ENCODE measurements at regions not wholly inside any gene's neighbourhood (a gene's known extent, or its start where the extent isn't known, plus 50 kb on each side); places are given as distances from the start of the nearest gene placed in this dataset.

GRCh38 chr14:96143906-96144305 is 60.7 kb upstream of the BDKRB2 start:
- no peak for DNase-seq

DNA sequence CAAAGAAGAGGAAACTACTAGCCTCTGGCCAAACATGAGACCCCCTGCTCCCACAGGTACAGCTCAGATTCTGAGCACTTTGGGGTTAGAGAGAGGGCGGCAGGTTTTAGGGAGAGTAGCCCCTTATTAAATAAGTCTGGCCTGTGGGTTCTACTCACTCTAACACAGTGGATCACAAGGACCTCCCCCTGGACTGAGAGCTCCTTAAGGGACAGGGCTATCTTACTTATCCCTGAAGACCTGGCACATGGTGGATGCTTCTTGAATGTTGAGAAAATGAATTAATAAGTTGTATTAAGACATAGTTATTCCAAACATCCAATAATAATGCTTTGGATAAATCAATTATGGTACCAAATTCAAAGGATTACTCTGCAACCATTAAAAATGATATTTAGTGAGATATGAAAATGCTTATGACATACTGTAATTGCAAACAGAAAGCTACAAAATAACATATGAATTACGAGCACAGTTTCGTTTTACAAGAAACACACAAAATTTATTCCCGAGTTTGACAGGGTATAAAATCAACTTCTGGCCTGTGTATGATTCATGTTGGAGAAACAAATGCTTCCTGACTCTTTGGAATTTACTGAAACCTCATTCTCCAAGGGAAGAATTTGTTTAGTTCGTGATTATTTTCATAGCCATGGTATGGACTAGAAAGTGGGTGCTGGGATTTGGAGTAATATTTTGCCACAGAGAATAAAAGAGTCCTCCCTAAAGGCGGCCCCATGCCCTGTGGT is 59.3 kb upstream of the BDKRB2 start:
- peak; percentile 50 for DNase-seq

- peak; percentile 53 for DNase-seq
These were observed 58.4 kb upstream of the BDKRB2 start for GRCh38 chr14:96146131-96146771.

GRCh38 chr14:96148631-96149030 is 56.0 kb upstream of the BDKRB2 start:
- DNase-seq = no peak

GRCh38 chr14:96149131-96149530 is 55.5 kb upstream of the BDKRB2 start:
- no peak for DNase-seq

DNA sequence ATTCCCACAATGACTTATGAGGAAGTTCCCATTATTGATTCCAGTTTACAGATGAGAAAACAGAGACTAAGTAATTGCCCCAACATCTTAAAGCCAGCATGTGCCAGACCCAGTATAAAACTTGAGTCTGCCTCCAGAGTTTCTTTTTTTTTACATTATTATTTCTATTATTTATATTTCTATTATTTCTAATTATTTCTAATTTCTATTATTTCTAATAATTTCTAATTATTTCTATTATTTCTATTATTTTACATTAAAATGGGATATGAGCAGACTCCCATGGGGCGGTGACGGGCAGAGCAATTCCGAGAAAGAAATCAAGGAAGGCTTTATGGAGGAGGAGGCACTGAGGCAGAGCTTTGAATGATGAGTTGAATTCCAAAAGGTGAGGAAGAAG is 54.4 kb upstream of the BDKRB2 start:
- DNase-seq = no peak

DNA sequence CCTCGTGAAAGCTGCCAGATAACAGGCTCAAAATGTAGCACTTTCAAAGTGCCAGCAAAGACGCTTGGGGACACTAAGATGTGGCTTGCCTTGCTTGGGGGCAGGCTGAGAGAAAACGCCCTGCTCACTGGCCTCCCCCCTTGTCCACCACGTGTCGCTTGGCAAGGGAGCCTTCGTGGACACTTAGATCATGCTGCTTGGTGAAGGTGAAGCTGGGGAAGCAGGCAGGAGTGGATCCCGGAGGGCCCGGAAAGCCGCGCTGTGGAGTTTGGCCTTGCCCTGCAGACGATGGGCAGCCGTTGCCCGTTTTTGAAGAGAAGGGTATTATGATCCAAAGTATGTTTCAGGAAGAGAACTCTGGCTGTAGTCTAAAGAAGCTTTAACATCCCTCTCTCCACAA is 53.4 kb upstream of the BDKRB2 start:
- DNase-seq = no peak

GRCh38 chr14:96153003-96153402 is 51.6 kb upstream of the BDKRB2 start:
- no peak for DNase-seq

All from kidney glomerular epithelial cell (primary cell).